ENCODE measurements at regions not wholly inside any gene's neighbourhood (a gene's known extent, or its start where the extent isn't known, plus 50 kb on each side); places are given as distances from the start of the nearest gene placed in this dataset.

DNA sequence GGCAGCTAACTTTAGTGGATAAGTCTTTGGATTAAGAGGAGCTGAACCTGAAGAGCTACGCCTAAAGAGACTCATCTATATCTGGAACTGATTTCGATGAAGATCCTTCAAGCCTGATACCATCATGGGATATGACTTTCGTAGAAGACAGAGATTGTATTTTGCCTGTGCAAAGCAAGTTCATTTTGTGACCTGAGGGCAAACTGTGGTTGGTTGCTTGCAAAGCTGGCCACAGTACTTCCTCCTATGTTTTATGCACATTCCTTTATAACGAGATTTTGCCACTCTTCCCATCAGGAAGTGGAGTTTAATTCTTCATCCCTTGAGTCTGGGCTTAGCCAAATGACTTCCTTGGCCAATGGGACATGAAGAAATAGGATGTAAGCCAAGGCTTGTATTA lies 519.3 kb upstream of the NR3C2 start:
- TF ChIP-seq, protein P1, sequence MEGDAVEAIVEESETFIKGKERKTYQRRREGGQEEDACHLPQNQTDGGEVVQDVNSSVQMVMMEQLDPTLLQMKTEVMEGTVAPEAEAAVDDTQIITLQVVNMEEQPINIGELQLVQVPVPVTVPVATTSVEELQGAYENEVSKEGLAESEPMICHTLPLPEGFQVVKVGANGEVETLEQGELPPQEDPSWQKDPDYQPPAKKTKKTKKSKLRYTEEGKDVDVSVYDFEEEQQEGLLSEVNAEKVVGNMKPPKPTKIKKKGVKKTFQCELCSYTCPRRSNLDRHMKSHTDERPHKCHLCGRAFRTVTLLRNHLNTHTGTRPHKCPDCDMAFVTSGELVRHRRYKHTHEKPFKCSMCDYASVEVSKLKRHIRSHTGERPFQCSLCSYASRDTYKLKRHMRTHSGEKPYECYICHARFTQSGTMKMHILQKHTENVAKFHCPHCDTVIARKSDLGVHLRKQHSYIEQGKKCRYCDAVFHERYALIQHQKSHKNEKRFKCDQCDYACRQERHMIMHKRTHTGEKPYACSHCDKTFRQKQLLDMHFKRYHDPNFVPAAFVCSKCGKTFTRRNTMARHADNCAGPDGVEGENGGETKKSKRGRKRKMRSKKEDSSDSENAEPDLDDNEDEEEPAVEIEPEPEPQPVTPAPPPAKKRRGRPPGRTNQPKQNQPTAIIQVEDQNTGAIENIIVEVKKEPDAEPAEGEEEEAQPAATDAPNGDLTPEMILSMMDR (IDR thresholded peaks at IDR 0.05; ENCODE audit: low read depth, low read length): no peak
- TF ChIP-seq EZH2phosphoT487 (IDR thresholded peaks at IDR 0.05; ENCODE audit: low read depth): no peak

Measured in OCI-LY3 (cell line).